ENCODE measurements at regions not wholly inside any gene's neighbourhood (a gene's known extent, or its start where the extent isn't known, plus 50 kb on each side); places are given as distances from the start of the nearest gene placed in this dataset.
"Not testable (repeated sequence)": the region's sequence is repeated elsewhere in the genome, so short reads cannot be mapped to it uniquely, and the experiment has no call there.

DNA sequence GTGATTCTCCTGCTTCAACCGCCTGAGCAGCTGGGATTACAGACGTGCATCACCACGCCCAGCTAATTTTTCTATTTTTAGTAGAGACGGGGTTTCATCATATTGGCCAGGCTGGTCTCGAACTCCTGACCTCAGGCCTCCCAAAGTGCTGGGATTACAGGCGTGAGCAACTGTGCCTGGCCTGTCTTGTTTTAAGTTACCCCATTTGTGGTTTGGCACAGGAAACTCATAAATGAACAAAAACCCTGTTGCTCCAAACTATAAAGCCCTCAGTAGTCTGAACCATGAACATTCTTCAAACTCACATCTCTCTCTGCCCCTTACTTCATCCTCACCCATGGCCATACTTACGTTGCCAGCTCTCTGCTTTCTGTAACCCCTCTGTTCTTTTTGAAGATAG, 61.7 kb downstream of the RHOU start:
- not testable (repeated sequence) for H2AFZ ChIP-seq (ENCODE audit: low read length); H3K9me3 ChIP-seq (ENCODE audit: low read depth, low read length); H3K27ac ChIP-seq (ENCODE audit: low read depth, low read length); H3K79me2 ChIP-seq (ENCODE audit: insufficient read depth, low read length); DNase-seq (ENCODE audit: insufficient read length, low spot score, missing footprints); H3K27me3 ChIP-seq (ENCODE audit: insufficient read depth, low read length); H3K4me3 ChIP-seq (ENCODE audit: insufficient read depth, low read length); H3K4me2 ChIP-seq (ENCODE audit: insufficient read depth, low read length); H4K20me1 ChIP-seq (ENCODE audit: insufficient read depth, low read length); H3K4me1 ChIP-seq (ENCODE audit: insufficient read depth, low read length); H3K36me3 ChIP-seq (ENCODE audit: insufficient read depth, low read length)

DNA sequence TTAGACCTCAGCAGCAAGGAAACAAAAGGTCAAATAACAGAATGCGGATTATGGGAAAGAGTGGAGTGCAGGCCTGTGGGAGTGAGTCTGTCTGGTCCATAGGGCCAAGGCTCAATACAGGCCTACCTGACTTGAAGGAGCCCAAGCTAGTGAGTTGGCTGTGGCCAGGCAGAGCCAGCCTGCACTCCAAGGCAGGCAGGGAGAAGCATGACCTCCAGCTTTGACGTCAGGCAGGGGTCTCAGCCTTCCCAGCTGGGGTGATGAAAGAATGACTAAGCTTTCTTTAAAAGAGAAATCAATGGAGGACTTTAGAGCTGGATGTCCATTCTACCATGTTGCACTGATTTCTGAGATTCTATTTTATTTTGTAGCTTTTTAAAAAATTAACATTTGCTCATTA, 62.8 kb downstream of the RHOU start:
- no peaks in the 10 kb centered on the region for H4K20me1 ChIP-seq (ENCODE audit: insufficient read depth, low read length)
- no peak for DNase-seq (ENCODE audit: insufficient read length, low spot score, missing footprints)
- H3K36me3 ChIP-seq (ENCODE audit: insufficient read depth, low read length), result no peaks in the 10 kb centered on the region

DNA sequence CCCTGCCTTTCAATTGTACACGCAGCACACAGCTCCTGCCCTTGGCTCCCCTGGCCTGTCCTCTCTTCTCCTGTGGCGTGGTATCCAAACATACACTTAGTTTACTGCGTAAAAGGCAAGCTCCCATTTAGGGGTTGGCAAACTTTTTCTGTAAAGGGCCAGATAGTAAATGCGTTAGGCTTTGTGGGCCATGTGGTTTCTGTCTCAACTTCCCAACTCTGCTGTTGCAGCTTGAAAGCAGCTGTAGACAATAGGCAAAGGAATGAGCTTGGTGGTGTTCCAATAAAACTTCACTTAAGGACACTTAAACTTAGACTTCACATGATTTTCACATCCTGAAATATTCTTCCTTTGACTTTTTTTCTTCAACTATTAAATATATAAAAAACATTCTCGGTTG, 63.3 kb downstream of the RHOU start:
- H3K27ac ChIP-seq (ENCODE audit: low read depth, low read length), result no peak overlapping the region
- H4K20me1 ChIP-seq (ENCODE audit: insufficient read depth, low read length), result no peaks in the 10 kb centered on the region
- H3K4me3 ChIP-seq (ENCODE audit: insufficient read depth, low read length), result no peak overlapping the region
- no peak overlapping the region for H3K4me2 ChIP-seq (ENCODE audit: insufficient read depth, low read length)
- H3K4me1 ChIP-seq (ENCODE audit: insufficient read depth, low read length), result no peaks in the 10 kb centered on the region
- H2AFZ ChIP-seq (ENCODE audit: low read length), result no peak overlapping the region
- DNase-seq (ENCODE audit: insufficient read length, low spot score, missing footprints), result no peak
- no peaks in the 10 kb centered on the region for H3K79me2 ChIP-seq (ENCODE audit: insufficient read depth, low read length)
- H3K27me3 ChIP-seq (ENCODE audit: insufficient read depth, low read length), result no peaks in the 10 kb centered on the region
- no peaks in the 10 kb centered on the region for H3K36me3 ChIP-seq (ENCODE audit: insufficient read depth, low read length)
- TF ChIP-seq, protein P1, sequence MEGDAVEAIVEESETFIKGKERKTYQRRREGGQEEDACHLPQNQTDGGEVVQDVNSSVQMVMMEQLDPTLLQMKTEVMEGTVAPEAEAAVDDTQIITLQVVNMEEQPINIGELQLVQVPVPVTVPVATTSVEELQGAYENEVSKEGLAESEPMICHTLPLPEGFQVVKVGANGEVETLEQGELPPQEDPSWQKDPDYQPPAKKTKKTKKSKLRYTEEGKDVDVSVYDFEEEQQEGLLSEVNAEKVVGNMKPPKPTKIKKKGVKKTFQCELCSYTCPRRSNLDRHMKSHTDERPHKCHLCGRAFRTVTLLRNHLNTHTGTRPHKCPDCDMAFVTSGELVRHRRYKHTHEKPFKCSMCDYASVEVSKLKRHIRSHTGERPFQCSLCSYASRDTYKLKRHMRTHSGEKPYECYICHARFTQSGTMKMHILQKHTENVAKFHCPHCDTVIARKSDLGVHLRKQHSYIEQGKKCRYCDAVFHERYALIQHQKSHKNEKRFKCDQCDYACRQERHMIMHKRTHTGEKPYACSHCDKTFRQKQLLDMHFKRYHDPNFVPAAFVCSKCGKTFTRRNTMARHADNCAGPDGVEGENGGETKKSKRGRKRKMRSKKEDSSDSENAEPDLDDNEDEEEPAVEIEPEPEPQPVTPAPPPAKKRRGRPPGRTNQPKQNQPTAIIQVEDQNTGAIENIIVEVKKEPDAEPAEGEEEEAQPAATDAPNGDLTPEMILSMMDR (IDR thresholded peaks at IDR 0.05; ENCODE audit: extremely low read depth, low read depth, low read length), result no peak
- H3K9me3 ChIP-seq (ENCODE audit: low read depth, low read length), result no peaks in the 10 kb centered on the region

More for the DNA sequence above, 62.8 kb downstream of the RHOU start:
- Histone ChIP-seq H3K27me3 (ENCODE audit: insufficient read depth, low read length) (no peaks in the 10 kb centered on the region), H3K9me3 (ENCODE audit: low read depth, low read length) (no peaks in the 10 kb centered on the region), H3K79me2 (ENCODE audit: insufficient read depth, low read length) (no peaks in the 10 kb centered on the region), H3K4me1 (ENCODE audit: insufficient read depth, low read length) (no peaks in the 10 kb centered on the region), H2AFZ (ENCODE audit: low read length) (no peak overlapping the region), H3K4me2 (ENCODE audit: insufficient read depth, low read length) (no peak overlapping the region), H3K27ac (ENCODE audit: low read depth, low read length) (no peak overlapping the region), H3K4me3 (ENCODE audit: insufficient read depth, low read length) (no peak overlapping the region)
- TF ChIP-seq, protein P1 (IDR thresholded peaks at IDR 0.05; ENCODE audit: extremely low read depth, low read depth, low read length), result no peak

DNA sequence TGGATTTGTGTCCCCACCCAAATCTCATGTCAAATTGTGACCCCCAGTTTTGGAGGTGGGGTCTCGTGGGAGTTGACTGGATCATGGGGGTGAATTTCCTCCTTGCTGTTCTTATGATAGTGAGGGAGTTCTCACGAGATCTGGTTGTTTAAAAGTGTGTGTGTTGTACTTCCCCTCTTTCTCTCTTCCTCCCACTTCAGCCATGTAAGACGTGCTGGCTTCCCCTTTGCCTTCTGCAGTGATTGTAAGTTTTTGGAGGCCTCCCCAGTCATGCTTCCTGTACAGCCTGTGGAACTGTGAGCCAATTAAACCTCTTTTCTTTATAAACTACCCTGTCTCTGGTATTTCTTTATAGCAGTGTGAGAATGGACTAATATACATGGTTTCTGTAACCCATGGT, 64.6 kb downstream of the RHOU start:
- H3K36me3 ChIP-seq (ENCODE audit: insufficient read depth, low read length), result no peaks in the 10 kb centered on the region
- peaks cover 2% of the 10 kb centered on the region for H3K27me3 ChIP-seq (ENCODE audit: insufficient read depth, low read length)
- DNase-seq (ENCODE audit: insufficient read length, low spot score, missing footprints), result no peak
- H4K20me1 ChIP-seq (ENCODE audit: insufficient read depth, low read length), result no peaks in the 10 kb centered on the region
- TF ChIP-seq, protein P1 (IDR thresholded peaks at IDR 0.05; ENCODE audit: extremely low read depth, low read depth, low read length), result no peak
- no peak overlapping the region for H2AFZ ChIP-seq (ENCODE audit: low read length)
- H3K4me1 ChIP-seq (ENCODE audit: insufficient read depth, low read length), result no peaks in the 10 kb centered on the region
- no peaks in the 10 kb centered on the region for H3K79me2 ChIP-seq (ENCODE audit: insufficient read depth, low read length)
- H3K4me2 ChIP-seq (ENCODE audit: insufficient read depth, low read length), result no peak overlapping the region
- no peak overlapping the region for H3K4me3 ChIP-seq (ENCODE audit: insufficient read depth, low read length)
- H3K9me3 ChIP-seq (ENCODE audit: low read depth, low read length), result no peaks in the 10 kb centered on the region
- H3K27ac ChIP-seq (ENCODE audit: low read depth, low read length), result no peak overlapping the region
